ENCODE measurements at regions not wholly inside any gene's neighbourhood (a gene's known extent, or its start where the extent isn't known, plus 50 kb on each side); places are given as distances from the start of the nearest gene placed in this dataset.

- Mint-ChIP-seq H3K4me1 (no peaks in the 10 kb centered on the region), H3K27me3 (ENCODE audit: low read depth, poor library complexity) (no peaks in the 10 kb centered on the region), H3K36me3 (ENCODE audit: low read depth) (peaks cover 21% of the 10 kb centered on the region), H3K27ac (no peak overlapping the region), H3K4me3 (no peak overlapping the region), H3K9me3 (peaks cover 35% of the 10 kb centered on the region)
- no peak for DNase-seq
- TF ChIP-seq CTCF (IDR thresholded peaks at IDR 0.05) = no peak
These were observed 524.1 kb upstream of the FBXO33 start for GRCh38 chr14:39956372-39956771.

DNA sequence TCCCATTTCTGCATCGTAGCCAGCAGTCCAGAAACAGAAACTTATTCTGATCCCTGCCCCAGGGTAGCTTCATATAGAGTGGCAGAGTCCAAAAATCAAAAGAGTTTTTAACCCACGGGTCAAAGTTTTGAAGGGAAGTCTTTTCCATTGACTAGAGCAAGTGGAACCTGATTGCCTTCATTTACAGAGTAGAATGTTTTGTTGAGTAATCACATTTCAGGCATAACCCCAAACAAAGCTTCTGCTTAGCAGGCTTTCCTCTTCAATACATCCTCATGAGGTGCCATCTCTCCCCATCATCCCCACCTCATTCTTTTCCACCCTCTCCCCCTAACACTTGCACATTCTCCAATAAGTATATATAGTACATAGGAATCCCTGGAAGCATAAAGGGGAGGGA lies 516.0 kb upstream of the FBXO33 start:
- peaks cover 46% of the 10 kb centered on the region for H3K9me3 Mint-ChIP-seq
- no peak overlapping the region for H3K27ac Mint-ChIP-seq
- no peak overlapping the region for H3K4me3 Mint-ChIP-seq
- H3K4me1 Mint-ChIP-seq = no peaks in the 10 kb centered on the region
- H3K27me3 Mint-ChIP-seq (ENCODE audit: low read depth, poor library complexity) = no peaks in the 10 kb centered on the region
- DNase-seq = no peak
- no peak for TF ChIP-seq CTCF (IDR thresholded peaks at IDR 0.05)
- peaks cover 19% of the 10 kb centered on the region for H3K36me3 Mint-ChIP-seq (ENCODE audit: low read depth)

DNA sequence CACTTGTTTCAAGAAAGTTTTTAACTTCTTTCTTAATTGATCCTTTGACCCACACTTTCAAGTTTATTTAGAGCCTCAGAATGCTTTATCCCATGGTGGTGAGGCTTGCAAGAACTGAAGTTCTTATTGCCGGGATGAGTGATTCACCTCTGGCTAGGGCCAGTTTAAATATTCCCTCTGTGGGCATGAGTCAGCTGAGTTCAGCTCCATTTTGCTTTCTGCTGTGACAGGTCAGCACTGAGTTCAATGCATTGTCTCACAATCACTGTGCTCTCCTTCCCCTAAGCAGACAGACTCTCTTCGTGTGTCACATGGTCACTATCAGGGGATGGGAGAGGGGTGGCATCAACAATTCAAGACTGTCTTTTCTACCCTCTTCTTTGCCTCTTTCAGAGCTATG lies 514.6 kb upstream of the FBXO33 start:
- H3K27me3 Mint-ChIP-seq (ENCODE audit: low read depth, poor library complexity) = no peaks in the 10 kb centered on the region
- peaks cover 33% of the 10 kb centered on the region for H3K9me3 Mint-ChIP-seq
- peak overlapping the region; percentile 50 for H3K27ac Mint-ChIP-seq
- H3K36me3 Mint-ChIP-seq (ENCODE audit: low read depth) = peaks cover 8% of the 10 kb centered on the region
- no peak overlapping the region for H3K4me3 Mint-ChIP-seq
- DNase-seq = no peak
- H3K4me1 Mint-ChIP-seq = no peaks in the 10 kb centered on the region
- TF ChIP-seq CTCF (IDR thresholded peaks at IDR 0.05) = no peak

- H3K36me3 Mint-ChIP-seq (ENCODE audit: low read depth) = no peaks in the 10 kb centered on the region
- DNase-seq = no peak
- H3K27me3 Mint-ChIP-seq (ENCODE audit: low read depth, poor library complexity) = peaks cover 2% of the 10 kb centered on the region
- H3K9me3 Mint-ChIP-seq = peaks cover 10% of the 10 kb centered on the region
- no peak overlapping the region for H3K4me3 Mint-ChIP-seq
- no peak for TF ChIP-seq CTCF (IDR thresholded peaks at IDR 0.05)
- H3K4me1 Mint-ChIP-seq = peaks cover 16% of the 10 kb centered on the region
- H3K27ac Mint-ChIP-seq = peak overlapping the region; percentile 84
These were observed 506.8 kb upstream of the FBXO33 start for GRCh38 chr14:39939023-39939422.

DNA sequence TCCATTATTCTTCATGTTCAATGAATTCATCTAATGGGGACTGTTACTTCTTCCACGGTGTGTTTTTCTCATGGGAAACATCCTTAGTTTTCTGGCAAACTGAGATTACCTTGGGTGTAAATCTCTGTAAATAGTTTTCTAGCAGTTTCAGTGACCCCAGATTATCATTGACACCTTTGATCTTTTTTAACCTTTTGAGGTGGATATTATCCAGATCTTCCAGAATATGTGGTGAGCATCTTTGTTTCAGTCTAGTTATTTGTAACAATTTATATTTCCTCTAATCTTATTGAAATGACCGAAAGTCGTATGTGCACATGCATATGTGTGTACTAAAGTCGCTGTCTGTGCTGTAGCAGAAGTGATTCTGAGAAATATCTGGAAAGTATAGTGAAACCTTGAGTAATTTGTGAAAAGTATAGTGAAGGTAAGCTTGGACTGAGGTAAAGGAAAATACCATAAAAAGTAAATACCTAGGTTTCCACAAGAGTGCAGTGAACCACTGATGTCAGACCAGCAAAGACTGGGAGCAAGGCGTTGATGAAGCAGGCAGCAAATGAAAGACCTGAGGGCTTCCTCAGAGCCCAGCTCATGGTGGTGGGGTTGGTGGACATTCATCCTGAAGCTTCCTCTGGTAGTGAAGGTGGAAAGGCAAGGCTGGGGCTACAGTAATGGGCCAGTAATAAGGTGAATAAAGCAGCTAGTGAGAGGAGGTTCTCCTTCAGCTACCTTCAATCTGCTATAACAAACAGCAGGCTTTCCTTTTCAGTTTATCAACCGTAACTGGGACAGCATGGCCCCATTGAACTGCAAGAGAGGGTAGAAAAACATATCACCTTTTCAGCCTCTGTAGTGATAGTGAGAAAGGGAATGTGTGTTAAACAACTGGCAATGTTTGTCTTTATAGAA lies 480.2 kb upstream of the FBXO33 start:
- H3K4me1 Mint-ChIP-seq = peaks cover 32% of the 10 kb centered on the region
- no peaks in the 10 kb centered on the region for H3K27me3 Mint-ChIP-seq (ENCODE audit: low read depth, poor library complexity)
- no peaks in the 10 kb centered on the region for H3K9me3 Mint-ChIP-seq
- no peak for TF ChIP-seq CTCF (IDR thresholded peaks at IDR 0.05)
- H3K36me3 Mint-ChIP-seq (ENCODE audit: low read depth) = no peaks in the 10 kb centered on the region
- no peak for DNase-seq
- no peak overlapping the region for H3K4me3 Mint-ChIP-seq
- peak overlapping the region; percentile 11 for H3K27ac Mint-ChIP-seq

- no peaks in the 10 kb centered on the region for H3K4me1 Mint-ChIP-seq
- DNase-seq = no peak
- no peak overlapping the region for H3K4me3 Mint-ChIP-seq
- TF ChIP-seq CTCF (IDR thresholded peaks at IDR 0.05) = no peak
- peaks cover 47% of the 10 kb centered on the region for H3K9me3 Mint-ChIP-seq
- peaks cover 2% of the 10 kb centered on the region for H3K27me3 Mint-ChIP-seq (ENCODE audit: low read depth, poor library complexity)
- H3K27ac Mint-ChIP-seq = no peak overlapping the region
- no peaks in the 10 kb centered on the region for H3K36me3 Mint-ChIP-seq (ENCODE audit: low read depth)
These were observed 465.4 kb upstream of the FBXO33 start for GRCh38 chr14:39897657-39898056.
